DND-41 (cell line): ENCODE measurements at regions not wholly inside any gene's neighbourhood (a gene's known extent, or its start where the extent isn't known, plus 50 kb on each side); places are given as distances from the start of the nearest gene placed in this dataset.

Experiments used
- ATAC-seq: fragments of 200-7000 bp; cut with Tn5 transposase; 3 replicates; pipeline ENCODE4 v1.9.1; 2021; ENCODE audit warnings: low read depth; ENCODE audit not compliant: insufficient read depth
- DNase-seq: peaks from one replicate; pipeline ENCODE4 v3.0.0-alpha.2; 2020
- H2AFZ ChIP-seq: 2 replicates; pipeline ENCODE4 v1.6.0; 2012; ENCODE audit warnings: low read depth, low read length
- H3K27ac ChIP-seq: 2 replicates; pipeline ENCODE4 v1.5.1; 2012; ENCODE audit warnings: low read length, inconsistent platforms
- H3K27me3 ChIP-seq: fragments of 200-600 bp; sonication (generic); 2 replicates; pipeline ENCODE4 v1.6.0; 2012; ENCODE audit warnings: low read length, mild to moderate bottlenecking, inconsistent platforms; ENCODE audit not compliant: insufficient read depth, poor library complexity
- H3K36me3 ChIP-seq: 2 replicates; pipeline ENCODE4 v1.5.1; 2012; ENCODE audit warnings: low read length, inconsistent platforms; ENCODE audit not compliant: insufficient read depth
- H3K4me1 ChIP-seq: 2 replicates; pipeline ENCODE4 v1.5.1; 2012; ENCODE audit warnings: mild to moderate bottlenecking, low read length; ENCODE audit not compliant: insufficient read depth
- H3K4me2 ChIP-seq: 2 replicates; pipeline ENCODE4 v1.6.0; 2012; ENCODE audit warnings: mild to moderate bottlenecking, moderate library complexity, low read length, inconsistent platforms; ENCODE audit not compliant: insufficient read depth
- H3K4me3 ChIP-seq, 2 experiments: fragments of 200-600 bp in 1 of 2; shearing (Covaris generic) in 1 of 2; 2 replicates each; pipeline ENCODE4 v1.5.1; 2012 to 2016; ENCODE audit warnings: inconsistent platforms in 2 of 2, low read length in 2 of 2, mild to moderate bottlenecking in 2 of 2, low read depth in 1 of 2, moderate library complexity in 1 of 2
- H3K79me2 ChIP-seq: 2 replicates; pipeline ENCODE4 v1.6.0; 2012; ENCODE audit warnings: low read length, inconsistent platforms; ENCODE audit not compliant: insufficient read depth
- H3K9ac ChIP-seq: 2 replicates; pipeline ENCODE4 v1.6.0; 2012; ENCODE audit warnings: low read depth, mild to moderate bottlenecking, inconsistent platforms, low read length, moderate library complexity
- H3K9me3 ChIP-seq: 2 replicates; pipeline ENCODE4 v1.5.1; 2012; ENCODE audit warnings: low read length, moderate library complexity, mild to moderate bottlenecking, inconsistent platforms; ENCODE audit not compliant: insufficient read depth, severe bottlenecking
- H4K20me1 ChIP-seq: 2 replicates; pipeline ENCODE4 v1.6.0; 2012; ENCODE audit warnings: low read length; ENCODE audit not compliant: insufficient read depth
- EZH2 ChIP-seq: IDR thresholded peaks from 3 replicates; pipeline ENCODE4 v1.6.1; 2012; ENCODE audit warnings: borderline replicate concordance, low read depth, mild to moderate bottlenecking, moderate library complexity, low read length, inconsistent platforms; ENCODE audit not compliant: severe bottlenecking
- TF ChIP-seq, protein P1 (sequence below): IDR thresholded peaks from 2 replicates; pipeline ENCODE4 v1.5.1; 2012; ENCODE audit warnings: borderline replicate concordance, low read length, moderate library complexity, mild to moderate bottlenecking; ENCODE audit not compliant: poor library complexity, severe bottlenecking; ENCODE audit errors: extremely low read depth

GRCh38 chr2:11060376-11061169 lies 94.7 kb upstream of the SLC66A3 start:
- no peaks in the 10 kb centered on the region for H4K20me1 ChIP-seq
- no peak overlapping the region for H3K27ac ChIP-seq
- no peak overlapping the region for H3K4me2 ChIP-seq
- DNase-seq (no peak), ATAC-seq (no peak)
- TF ChIP-seq, protein P1, sequence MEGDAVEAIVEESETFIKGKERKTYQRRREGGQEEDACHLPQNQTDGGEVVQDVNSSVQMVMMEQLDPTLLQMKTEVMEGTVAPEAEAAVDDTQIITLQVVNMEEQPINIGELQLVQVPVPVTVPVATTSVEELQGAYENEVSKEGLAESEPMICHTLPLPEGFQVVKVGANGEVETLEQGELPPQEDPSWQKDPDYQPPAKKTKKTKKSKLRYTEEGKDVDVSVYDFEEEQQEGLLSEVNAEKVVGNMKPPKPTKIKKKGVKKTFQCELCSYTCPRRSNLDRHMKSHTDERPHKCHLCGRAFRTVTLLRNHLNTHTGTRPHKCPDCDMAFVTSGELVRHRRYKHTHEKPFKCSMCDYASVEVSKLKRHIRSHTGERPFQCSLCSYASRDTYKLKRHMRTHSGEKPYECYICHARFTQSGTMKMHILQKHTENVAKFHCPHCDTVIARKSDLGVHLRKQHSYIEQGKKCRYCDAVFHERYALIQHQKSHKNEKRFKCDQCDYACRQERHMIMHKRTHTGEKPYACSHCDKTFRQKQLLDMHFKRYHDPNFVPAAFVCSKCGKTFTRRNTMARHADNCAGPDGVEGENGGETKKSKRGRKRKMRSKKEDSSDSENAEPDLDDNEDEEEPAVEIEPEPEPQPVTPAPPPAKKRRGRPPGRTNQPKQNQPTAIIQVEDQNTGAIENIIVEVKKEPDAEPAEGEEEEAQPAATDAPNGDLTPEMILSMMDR = no peak
- TF ChIP-seq EZH2 = no peak
- H3K79me2 ChIP-seq = no peaks in the 10 kb centered on the region
- H3K36me3 ChIP-seq = no peaks in the 10 kb centered on the region
- H3K27me3 ChIP-seq = peaks cover 6% of the 10 kb centered on the region
- H3K9me3 ChIP-seq = no peaks in the 10 kb centered on the region
- H3K9ac ChIP-seq = no peak overlapping the region
- no peak overlapping the region for H2AFZ ChIP-seq
- H3K4me3 ChIP-seq = no peak overlapping the region
- H3K4me1 ChIP-seq = no peaks in the 10 kb centered on the region

- DNase-seq (no peak), ATAC-seq (no peak)
- TF ChIP-seq, protein P1 = no peak
- no peak for TF ChIP-seq EZH2
- no peak overlapping the region for H3K4me2 ChIP-seq
- H3K4me3 ChIP-seq = no peak overlapping the region
- no peaks in the 10 kb centered on the region for H3K9me3 ChIP-seq
- H3K4me1 ChIP-seq = no peaks in the 10 kb centered on the region
- H4K20me1 ChIP-seq = no peaks in the 10 kb centered on the region
- H2AFZ ChIP-seq = no peak overlapping the region
- peaks cover 6% of the 10 kb centered on the region for H3K27me3 ChIP-seq
- H3K36me3 ChIP-seq = no peaks in the 10 kb centered on the region
- no peak overlapping the region for H3K27ac ChIP-seq
- no peak overlapping the region for H3K9ac ChIP-seq
- H3K79me2 ChIP-seq = no peaks in the 10 kb centered on the region
Observed at GRCh38 chr2:11065833-11066485, 89.3 kb upstream of the SLC66A3 start.

- no peaks in the 10 kb centered on the region for H4K20me1 ChIP-seq
- H3K27me3 ChIP-seq = peaks cover 6% of the 10 kb centered on the region
- no peaks in the 10 kb centered on the region for H3K79me2 ChIP-seq
- H3K27ac ChIP-seq = no peak overlapping the region
- H3K4me2 ChIP-seq = no peak overlapping the region
- no peak overlapping the region for H3K9ac ChIP-seq
- H3K9me3 ChIP-seq = no peaks in the 10 kb centered on the region
- H3K4me1 ChIP-seq = no peaks in the 10 kb centered on the region
- no peak for ATAC-seq
- H3K4me3 ChIP-seq = no peak overlapping the region
- H2AFZ ChIP-seq = no peak overlapping the region
- no peaks in the 10 kb centered on the region for H3K36me3 ChIP-seq
- TF ChIP-seq EZH2 = no peak
- TF ChIP-seq, protein P1 = no peak
- DNase-seq = no peak
Observed at GRCh38 chr2:11067221-11068078, 87.8 kb upstream of the SLC66A3 start.
